DND-41 (cell line): ENCODE measurements at regions not wholly inside any gene's neighbourhood (a gene's known extent, or its start where the extent isn't known, plus 50 kb on each side); places are given as distances from the start of the nearest gene placed in this dataset.

Experiments used
- ATAC-seq: fragments of 200-7000 bp; cut with Tn5 transposase; 3 replicates; pipeline ENCODE4 v1.9.1; 2021; ENCODE audit warnings: low read depth; ENCODE audit not compliant: insufficient read depth
- DNase-seq: peaks from one replicate; pipeline ENCODE4 v3.0.0-alpha.2; 2020
- H2AFZ ChIP-seq: 2 replicates; pipeline ENCODE4 v1.6.0; 2012; ENCODE audit warnings: low read depth, low read length
- H3K27ac ChIP-seq: 2 replicates; pipeline ENCODE4 v1.5.1; 2012; ENCODE audit warnings: low read length, inconsistent platforms
- H3K27me3 ChIP-seq: fragments of 200-600 bp; sonication (generic); 2 replicates; pipeline ENCODE4 v1.6.0; 2012; ENCODE audit warnings: low read length, mild to moderate bottlenecking, inconsistent platforms; ENCODE audit not compliant: insufficient read depth, poor library complexity
- H3K36me3 ChIP-seq: 2 replicates; pipeline ENCODE4 v1.5.1; 2012; ENCODE audit warnings: low read length, inconsistent platforms; ENCODE audit not compliant: insufficient read depth
- H3K4me1 ChIP-seq: 2 replicates; pipeline ENCODE4 v1.5.1; 2012; ENCODE audit warnings: mild to moderate bottlenecking, low read length; ENCODE audit not compliant: insufficient read depth
- H3K4me2 ChIP-seq: 2 replicates; pipeline ENCODE4 v1.6.0; 2012; ENCODE audit warnings: mild to moderate bottlenecking, moderate library complexity, low read length, inconsistent platforms; ENCODE audit not compliant: insufficient read depth
- H3K4me3 ChIP-seq, 2 experiments: fragments of 200-600 bp in 1 of 2; shearing (Covaris generic) in 1 of 2; 2 replicates each; pipeline ENCODE4 v1.5.1; 2012 to 2016; ENCODE audit warnings: inconsistent platforms in 2 of 2, low read length in 2 of 2, mild to moderate bottlenecking in 2 of 2, low read depth in 1 of 2, moderate library complexity in 1 of 2
- H3K79me2 ChIP-seq: 2 replicates; pipeline ENCODE4 v1.6.0; 2012; ENCODE audit warnings: low read length, inconsistent platforms; ENCODE audit not compliant: insufficient read depth
- H3K9ac ChIP-seq: 2 replicates; pipeline ENCODE4 v1.6.0; 2012; ENCODE audit warnings: low read depth, mild to moderate bottlenecking, inconsistent platforms, low read length, moderate library complexity
- H3K9me3 ChIP-seq: 2 replicates; pipeline ENCODE4 v1.5.1; 2012; ENCODE audit warnings: low read length, moderate library complexity, mild to moderate bottlenecking, inconsistent platforms; ENCODE audit not compliant: insufficient read depth, severe bottlenecking
- H4K20me1 ChIP-seq: 2 replicates; pipeline ENCODE4 v1.6.0; 2012; ENCODE audit warnings: low read length; ENCODE audit not compliant: insufficient read depth
- CTCF ChIP-seq: IDR thresholded peaks from 2 replicates; pipeline ENCODE4 v1.5.1; 2012; ENCODE audit warnings: borderline replicate concordance, low read length, moderate library complexity, mild to moderate bottlenecking; ENCODE audit not compliant: poor library complexity, severe bottlenecking; ENCODE audit errors: extremely low read depth
- EZH2 ChIP-seq: IDR thresholded peaks from 3 replicates; pipeline ENCODE4 v1.6.1; 2012; ENCODE audit warnings: borderline replicate concordance, low read depth, mild to moderate bottlenecking, moderate library complexity, low read length, inconsistent platforms; ENCODE audit not compliant: severe bottlenecking

GRCh38 chr9:87147839-87148238 lies 200.5 kb upstream of the GAS1 start:
- Histone ChIP-seq H2AFZ (no peak overlapping the region), H4K20me1 (no peaks in the 10 kb centered on the region), H3K79me2 (no peaks in the 10 kb centered on the region), H3K4me3 (no peak overlapping the region), H3K27ac (no peak overlapping the region), H3K9me3 (no peaks in the 10 kb centered on the region), H3K27me3 (no peaks in the 10 kb centered on the region), H3K36me3 (no peaks in the 10 kb centered on the region), H3K4me2 (no peak overlapping the region), H3K9ac (no peak overlapping the region), H3K4me1 (no peaks in the 10 kb centered on the region)
- DNase-seq (no peak), ATAC-seq (no peak)
- TF ChIP-seq EZH2, result no peak
- TF ChIP-seq CTCF, result no peak

- Histone ChIP-seq H2AFZ (no peak overlapping the region), H3K27me3 (no peaks in the 10 kb centered on the region), H3K4me3 (no peak overlapping the region), H3K36me3 (no peaks in the 10 kb centered on the region), H3K4me1 (no peaks in the 10 kb centered on the region), H3K27ac (no peak overlapping the region), H3K9ac (no peak overlapping the region), H3K4me2 (no peak overlapping the region), H4K20me1 (no peaks in the 10 kb centered on the region), H3K79me2 (no peaks in the 10 kb centered on the region), H3K9me3 (no peaks in the 10 kb centered on the region)
- ATAC-seq (no peak), DNase-seq (no peak)
- TF ChIP-seq EZH2 (no peak), CTCF (no peak)
Measured at GRCh38 chr9:87148331-87149104, 201.2 kb upstream of the GAS1 start.

GRCh38 chr9:87149799-87150198 lies 202.5 kb upstream of the GAS1 start:
- Histone ChIP-seq H3K9ac (no peak overlapping the region), H3K27me3 (no peaks in the 10 kb centered on the region), H3K36me3 (no peaks in the 10 kb centered on the region), H3K9me3 (no peaks in the 10 kb centered on the region), H3K79me2 (no peaks in the 10 kb centered on the region), H4K20me1 (no peaks in the 10 kb centered on the region), H3K4me3 (no peak overlapping the region), H3K27ac (no peak overlapping the region), H3K4me2 (no peak overlapping the region), H2AFZ (no peak overlapping the region), H3K4me1 (no peaks in the 10 kb centered on the region)
- DNase-seq, result no peak
- no peak for TF ChIP-seq EZH2
- no peak for TF ChIP-seq CTCF
- no peak for ATAC-seq
